Endothelial cell of umbilical vein (primary cell): ENCODE measurements at regions not wholly inside any gene's neighbourhood (a gene's known extent, or its start where the extent isn't known, plus 50 kb on each side); places are given as distances from the start of the nearest gene placed in this dataset.
"Not testable (repeated sequence)": the region's sequence is repeated elsewhere in the genome, so short reads cannot be mapped to it uniquely, and the experiment has no call there.

ENCODE experiments used
- BruUV-seq: library from RNA; stranded (reverse); fragments of 400-500 nt; replicated peaks from 2 replicates; lab custom pipeline; 2021; lab: Mats Ljungman, UMichigan
- CTCF ChIA-PET: fragments of 300-600, 350-600 bp; sonication (Branson Sonifier 250); formaldehyde crosslinking; loops from one replicate; lab custom pipeline; 2021; ENCODE audit warnings: antibody characterized with exemption, inconsistent platforms; lab: Charles Lee
- POLR2A ChIA-PET: fragments of 300-600, 350-600 bp; sonication (Branson Sonifier 250); formaldehyde crosslinking; loops from one replicate; lab custom pipeline; 2021; ENCODE audit warnings: antibody characterized with exemption, inconsistent platforms; lab: Charles Lee
- DNase-seq: peaks from one replicate; pipeline ENCODE4 v3.0.0-alpha.2; 2011; ENCODE audit warnings: low read depth, low spot score
- FAIRE-seq: peaks from 2 replicates; lab custom pipeline; 2011; peaks lifted over from hg19 to GRCh38; lab: Jason Lieb, UNC
- H2AFZ ChIP-seq: 2 replicates; pipeline ENCODE4 v1.6.0; 2012; ENCODE audit warnings: low read depth, low read length, control low read depth, inconsistent platforms
- H3K27ac ChIP-seq: 2 replicates; pipeline ENCODE4 v1.5.1; 2011; ENCODE audit warnings: low read depth, mild to moderate bottlenecking, control low read depth, low read length, moderate library complexity; ENCODE audit not compliant: insufficient read depth
- H3K27me3 ChIP-seq, 2 experiments: 2 replicates each; pipeline versions ENCODE4 v1.6.0 to v1.6.1; 2011; ENCODE audit warnings: low read length in 2 of 2, mixed read lengths in 1 of 2; ENCODE audit not compliant: control insufficient read depth in 2 of 2, insufficient read depth in 2 of 2
- H3K36me3 ChIP-seq, 2 experiments: 2 replicates in 1 of 2; 3 replicates in 1 of 2; pipeline ENCODE4 v1.5.1; 2011; ENCODE audit warnings: low read length in 2 of 2, mild to moderate bottlenecking in 1 of 2, moderate library complexity in 1 of 2; ENCODE audit not compliant: control insufficient read depth in 2 of 2, insufficient read depth in 2 of 2; ENCODE audit errors: extremely low read depth in 1 of 2
- H3K4me1 ChIP-seq: 3 replicates; pipeline ENCODE4 v1.5.1; 2011; ENCODE audit warnings: mild to moderate bottlenecking, low read length; ENCODE audit not compliant: control insufficient read depth, insufficient read depth; ENCODE audit errors: extremely low read depth
- H3K4me2 ChIP-seq: 2 replicates; pipeline ENCODE4 v1.6.1; 2011; ENCODE audit warnings: low read length, control low read depth, mixed read lengths; ENCODE audit not compliant: insufficient read depth
- H3K4me3 ChIP-seq, 3 experiments: fragments of 200-600 bp in 1 of 3; sonication (generic), shearing (Covaris generic) in 1 of 3; replicated peaks in 1 of 3; 2 replicates each; pipeline ENCODE4 v1.5.1; 2011 to 2016; ENCODE audit warnings: control low read depth in 3 of 3, low read length in 3 of 3, mild to moderate bottlenecking in 2 of 3, inconsistent platforms in 1 of 3, low read depth in 1 of 3, moderate library complexity in 1 of 3; ENCODE audit not compliant: insufficient read depth in 1 of 3
- H3K79me2 ChIP-seq: 2 replicates; pipeline ENCODE4 v1.6.0; 2012; ENCODE audit warnings: low read length, inconsistent platforms; ENCODE audit not compliant: control insufficient read depth, insufficient read depth
- H3K9ac ChIP-seq: replicated peaks from 2 replicates; pipeline ENCODE3; 2011; ENCODE audit warnings: low read length, control low read depth; ENCODE audit not compliant: insufficient read depth; ENCODE audit errors: extremely low read depth
- H3K9me1 ChIP-seq: replicated peaks from 3 replicates; pipeline ENCODE4 v1.6.0; 2011; ENCODE audit warnings: mild to moderate bottlenecking, low read length; ENCODE audit not compliant: control insufficient read depth, insufficient read depth; ENCODE audit errors: extremely low read depth
- H3K9me3 ChIP-seq: replicated peaks from 2 replicates; pipeline ENCODE4 v1.5.1; 2012; ENCODE audit warnings: low read length, inconsistent platforms; ENCODE audit not compliant: control insufficient read depth, insufficient read depth
- H4K20me1 ChIP-seq: replicated peaks from 2 replicates; pipeline ENCODE3; 2011; ENCODE audit warnings: mild to moderate bottlenecking, low read length; ENCODE audit not compliant: control insufficient read depth, insufficient read depth; ENCODE audit errors: extremely low read depth
- CTCF ChIP-seq, 2 donors: IDR thresholded peaks; 1 replicate in 1 of 2; 2 replicates in 1 of 2; pipeline ENCODE4 v1.5.1; 2011; ENCODE audit warnings: low read length in 2 of 2, mild to moderate bottlenecking in 2 of 2, moderate library complexity in 2 of 2, control low read depth in 1 of 2, inconsistent platforms in 1 of 2, low read depth in 1 of 2; ENCODE audit not compliant: insufficient read depth in 1 of 2; ENCODE audit errors: extremely low read depth in 1 of 2
- EZH2 ChIP-seq: IDR thresholded peaks from 2 replicates; pipeline ENCODE4 v1.6.1; 2012; ENCODE audit warnings: borderline replicate concordance, low read depth, mild to moderate bottlenecking, moderate library complexity, low read length, inconsistent platforms; ENCODE audit not compliant: severe bottlenecking
- FOS ChIP-seq: IDR thresholded peaks from 2 replicates; pipeline ENCODE4 v1.6.1; 2011; ENCODE audit warnings: mild to moderate bottlenecking, low read length, moderate library complexity, borderline replicate concordance; ENCODE audit not compliant: insufficient read depth
- GATA2 ChIP-seq: IDR thresholded peaks from 2 replicates; pipeline ENCODE4 v1.7.0; 2011; ENCODE audit warnings: low read depth, mild to moderate bottlenecking, moderate library complexity, mixed read lengths, low read length; ENCODE audit not compliant: insufficient read length, insufficient read depth
- JUN ChIP-seq: IDR thresholded peaks from 2 replicates; pipeline ENCODE4 v1.6.1; 2011; ENCODE audit warnings: borderline replicate concordance, low read depth; ENCODE audit not compliant: insufficient read length, insufficient read depth
- MAX ChIP-seq: IDR thresholded peaks from 2 replicates; pipeline ENCODE4 v1.6.1; 2011; ENCODE audit not compliant: insufficient read depth, insufficient read length
- MYC ChIP-seq: IDR thresholded peaks from one replicate; pipeline ENCODE4 v1.6.1; 2011; ENCODE audit warnings: mild to moderate bottlenecking, low read depth, low read length
- POLR2A ChIP-seq: IDR thresholded peaks from 2 replicates; pipeline ENCODE4 v1.6.1; 2012; ENCODE audit warnings: low read depth, mild to moderate bottlenecking, control low read depth, low read length
- POLR2AphosphoS5 ChIP-seq: IDR thresholded peaks from 2 replicates; pipeline ENCODE4 v1.6.1; 2012; ENCODE audit warnings: low read depth, mild to moderate bottlenecking, control low read depth, low read length, moderate library complexity; ENCODE audit not compliant: insufficient read depth
- dilution Hi-C: fragments of 300-500 bp; cut with MboI; formaldehyde crosslinking; loops from one replicate; pipeline ENCODE4 v1.15.0; 2019; ENCODE audit warnings: low sequenced_read_pairs; ENCODE audit not compliant: extremely low pct_ligation_motif_present
- intact Hi-C: fragments of 100-400 bp; cut with micrococcal nuclease; formaldehyde crosslinking; loops from one replicate; pipeline ENCODE4 v1.10.0; 2022

GRCh38 chr1:222053790-222054294 is 312.0 kb upstream of the DUSP10 start:
- FAIRE-seq, result no peak
- no TSS peak for BruUV-seq
- no peak overlapping the region for H2AFZ ChIP-seq
- TF ChIP-seq GATA2 (no peak), JUN (no peak), POLR2AphosphoS5 (no peak), EZH2 (no peak), FOS (no peak), MYC (no peak), MAX (no peak), CTCF (IDR thresholded peaks at IDR 0.05; ENCODE audit: extremely low read depth in 1 of 2, insufficient read depth in 1 of 2, low read depth in 1 of 2, low read length in 2 of 2) (no peak), POLR2A (no peak)
- H3K4me2 ChIP-seq, result no peak overlapping the region
- dilution Hi-C loops, result no loop called here
- no peaks in the 10 kb centered on the region for H4K20me1 ChIP-seq
- H3K36me3 ChIP-seq, result no peaks in the 10 kb centered on the region
- no peak for DNase-seq
- H3K27me3 ChIP-seq, result no peaks in the 10 kb centered on the region
- no peak overlapping the region for H3K27ac ChIP-seq
- ChIA-PET POLR2A (no interaction called here), CTCF (no interaction called here)
- H3K4me3 ChIP-seq, result no peak overlapping the region
- H3K9me1 ChIP-seq, result no peaks in the 10 kb centered on the region
- intact Hi-C loops, result no loop called here
- no peaks in the 10 kb centered on the region for H3K4me1 ChIP-seq
- H3K9ac ChIP-seq, result no peak overlapping the region
- H3K79me2 ChIP-seq, result no peaks in the 10 kb centered on the region
- no peaks in the 10 kb centered on the region for H3K9me3 ChIP-seq

GRCh38 chr1:222051311-222051710 is 309.4 kb upstream of the DUSP10 start:
- H3K9ac ChIP-seq, intact Hi-C loops, H3K27me3 ChIP-seq, H3K9me3 ChIP-seq, H2AFZ ChIP-seq, FAIRE-seq, H3K4me3 ChIP-seq, H3K79me2 ChIP-seq, H3K4me1 ChIP-seq, H3K4me2 ChIP-seq, BruUV-seq, POLR2A ChIA-PET, H3K27ac ChIP-seq, DNase-seq, H4K20me1 ChIP-seq, H3K36me3 ChIP-seq, dilution Hi-C loops, H3K9me1 ChIP-seq: not testable (repeated sequence)
- CTCF ChIA-PET, result interaction anchor here (1.6 kb wide), 1 partner anchor 45 kb away, joined by 3 read pairs; no protein-coding TSS in a partner anchor

- H3K4me3 ChIP-seq, DNase-seq, H3K9me1 ChIP-seq, intact Hi-C loops, H3K4me1 ChIP-seq, H3K4me2 ChIP-seq, H4K20me1 ChIP-seq, H3K9me3 ChIP-seq, dilution Hi-C loops, H3K27ac ChIP-seq, H3K27me3 ChIP-seq, FAIRE-seq, H3K9ac ChIP-seq, H3K36me3 ChIP-seq, H2AFZ ChIP-seq, BruUV-seq, H3K79me2 ChIP-seq, POLR2A ChIA-PET, CTCF ChIA-PET: not testable (repeated sequence)
Observed at GRCh38 chr1:222049661-222050060, 307.8 kb upstream of the DUSP10 start.
